ENCODE measurements at regions not wholly inside any gene's neighbourhood (a gene's known extent, or its start where the extent isn't known, plus 50 kb on each side); places are given as distances from the start of the nearest gene placed in this dataset.

DNA sequence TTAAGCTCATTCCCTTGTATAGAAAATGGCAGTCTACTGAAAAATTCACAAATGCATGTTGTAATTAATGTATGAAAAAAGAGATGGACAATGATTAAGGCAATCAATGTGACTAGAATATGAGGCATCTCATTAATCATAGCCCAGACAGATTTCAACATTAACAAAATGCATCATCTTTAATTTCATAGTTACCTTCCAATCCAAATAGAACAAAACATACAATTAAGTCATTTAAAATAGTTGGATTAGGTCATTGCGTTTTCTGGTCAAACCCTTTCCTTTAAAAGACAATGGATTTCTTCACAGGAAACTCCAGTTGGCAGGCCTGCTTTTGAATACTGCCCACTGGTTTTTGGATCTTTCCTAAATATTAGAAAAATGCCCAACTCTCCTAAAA lies 203.9 kb downstream of the HAO1 start:
- no peak for TF ChIP-seq POLR2A (IDR thresholded peaks at IDR 0.05)
- TF ChIP-seq, protein P1, sequence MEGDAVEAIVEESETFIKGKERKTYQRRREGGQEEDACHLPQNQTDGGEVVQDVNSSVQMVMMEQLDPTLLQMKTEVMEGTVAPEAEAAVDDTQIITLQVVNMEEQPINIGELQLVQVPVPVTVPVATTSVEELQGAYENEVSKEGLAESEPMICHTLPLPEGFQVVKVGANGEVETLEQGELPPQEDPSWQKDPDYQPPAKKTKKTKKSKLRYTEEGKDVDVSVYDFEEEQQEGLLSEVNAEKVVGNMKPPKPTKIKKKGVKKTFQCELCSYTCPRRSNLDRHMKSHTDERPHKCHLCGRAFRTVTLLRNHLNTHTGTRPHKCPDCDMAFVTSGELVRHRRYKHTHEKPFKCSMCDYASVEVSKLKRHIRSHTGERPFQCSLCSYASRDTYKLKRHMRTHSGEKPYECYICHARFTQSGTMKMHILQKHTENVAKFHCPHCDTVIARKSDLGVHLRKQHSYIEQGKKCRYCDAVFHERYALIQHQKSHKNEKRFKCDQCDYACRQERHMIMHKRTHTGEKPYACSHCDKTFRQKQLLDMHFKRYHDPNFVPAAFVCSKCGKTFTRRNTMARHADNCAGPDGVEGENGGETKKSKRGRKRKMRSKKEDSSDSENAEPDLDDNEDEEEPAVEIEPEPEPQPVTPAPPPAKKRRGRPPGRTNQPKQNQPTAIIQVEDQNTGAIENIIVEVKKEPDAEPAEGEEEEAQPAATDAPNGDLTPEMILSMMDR (IDR thresholded peaks at IDR 0.05) = no peak
- 62 to 70% methylated on average over 1 of the region's 1 CpG for WGBS, 2 donors
- H3K36me3 ChIP-seq (ENCODE audit: low read depth, missing control alignments) = no peaks in the 10 kb centered on the region
- DNase-seq = no peak
- H3K27ac ChIP-seq = no peak overlapping the region
- H3K9me3 ChIP-seq = no peaks in the 10 kb centered on the region
- intact Hi-C loops (cut with DNase I; ENCODE audit: low total_unique reads) = no loop called here
- H3K27me3 ChIP-seq = no peaks in the 10 kb centered on the region
- H3K4me3 ChIP-seq = no peak overlapping the region
- H3K4me1 ChIP-seq = no peaks in the 10 kb centered on the region

DNA sequence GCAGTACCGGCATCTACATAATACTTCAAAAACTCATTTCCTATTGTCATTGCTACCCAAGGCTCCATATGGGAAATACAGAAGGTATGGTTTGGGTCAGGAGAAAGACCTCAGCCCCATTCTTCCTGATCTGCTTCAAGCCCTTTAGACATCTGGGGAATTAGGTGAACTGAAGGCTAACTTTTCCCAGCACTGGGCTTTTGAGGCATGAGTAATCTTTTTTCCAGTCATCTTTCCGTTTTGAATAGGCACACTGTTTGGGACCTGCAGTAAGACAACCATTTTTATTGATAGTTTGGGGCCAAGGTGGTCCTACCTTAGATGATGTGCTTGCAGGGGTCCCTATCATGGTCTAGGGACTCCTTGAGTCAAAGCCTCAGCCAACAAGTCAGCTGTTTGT lies 198.4 kb downstream of the HAO1 start:
- no peaks in the 10 kb centered on the region for H3K36me3 ChIP-seq (ENCODE audit: low read depth, missing control alignments)
- no peak overlapping the region for H3K4me3 ChIP-seq
- H3K4me1 ChIP-seq = no peaks in the 10 kb centered on the region
- no peak for TF ChIP-seq POLR2A (IDR thresholded peaks at IDR 0.05)
- TF ChIP-seq, protein P1 (IDR thresholded peaks at IDR 0.05) = no peak
- H3K27ac ChIP-seq = no peak overlapping the region
- no peaks in the 10 kb centered on the region for H3K27me3 ChIP-seq
- WGBS, 2 donors = 89 to 92% methylated on average over 2 of the region's 2 CpGs
- H3K9me3 ChIP-seq = no peaks in the 10 kb centered on the region
- intact Hi-C loops (cut with DNase I; ENCODE audit: low total_unique reads) = no loop called here
- DNase-seq = no peak

DNA sequence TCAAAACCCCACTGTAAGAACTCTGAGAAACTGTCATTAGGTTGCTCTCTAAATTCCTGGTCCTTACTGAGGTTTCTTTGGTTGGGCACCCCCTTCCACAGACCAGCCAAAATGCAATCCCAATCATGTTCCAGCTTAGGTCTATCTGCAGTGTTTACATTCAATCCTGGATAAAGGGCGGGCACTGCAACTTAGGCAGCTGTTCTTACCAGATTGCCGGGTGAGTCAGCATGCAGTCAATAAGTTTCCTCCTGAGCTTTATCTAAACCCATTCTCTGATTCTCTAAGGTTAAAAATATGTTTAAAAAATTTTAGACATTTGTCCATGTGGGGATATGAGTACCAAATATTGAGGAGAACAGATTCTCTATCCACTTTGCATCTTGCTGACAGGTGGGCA lies 197.8 kb downstream of the HAO1 start:
- 91 to 93% methylated on average over 2 of the region's 2 CpGs for WGBS, 2 donors
- intact Hi-C loops (cut with DNase I; ENCODE audit: low total_unique reads) = no loop called here
- Histone ChIP-seq H3K4me3 (no peak overlapping the region), H3K27me3 (no peaks in the 10 kb centered on the region), H3K4me1 (no peaks in the 10 kb centered on the region), H3K9me3 (no peaks in the 10 kb centered on the region), H3K27ac (no peak overlapping the region), H3K36me3 (ENCODE audit: low read depth, missing control alignments) (no peaks in the 10 kb centered on the region)
- no peak for DNase-seq
- TF ChIP-seq, protein P1 (IDR thresholded peaks at IDR 0.05) = no peak
- no peak for TF ChIP-seq POLR2A (IDR thresholded peaks at IDR 0.05)

DNA sequence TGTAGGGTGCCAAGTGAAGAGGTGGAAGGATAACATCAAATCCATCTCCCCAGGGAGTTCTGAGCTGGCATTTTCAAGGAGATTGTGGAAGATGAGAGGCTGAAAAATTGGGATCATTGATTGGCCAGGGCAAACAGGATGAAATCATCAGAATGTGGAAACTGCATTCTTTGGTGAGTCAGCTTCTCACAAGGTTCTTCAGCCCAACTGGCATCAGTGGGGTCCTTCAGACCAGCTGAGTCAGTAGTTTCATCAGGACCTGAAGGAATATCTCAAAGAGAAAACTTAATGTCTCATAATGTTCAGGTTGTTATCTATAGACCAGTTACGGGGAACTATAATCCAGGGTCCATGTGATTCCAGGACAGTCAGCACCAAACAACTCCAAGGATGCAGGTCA lies 195.8 kb downstream of the HAO1 start:
- Histone ChIP-seq H3K4me1 (no peaks in the 10 kb centered on the region), H3K27me3 (no peaks in the 10 kb centered on the region), H3K4me3 (no peak overlapping the region), H3K27ac (no peak overlapping the region), H3K36me3 (ENCODE audit: low read depth, missing control alignments) (no peaks in the 10 kb centered on the region), H3K9me3 (no peaks in the 10 kb centered on the region)
- no peak for TF ChIP-seq POLR2A (IDR thresholded peaks at IDR 0.05)
- TF ChIP-seq, protein P1 (IDR thresholded peaks at IDR 0.05) = no peak
- 50 to 80% methylated on average over 1 of the region's 1 CpG for WGBS, 2 donors
- no peak for DNase-seq
- intact Hi-C loops (cut with DNase I; ENCODE audit: low total_unique reads) = no loop called here

DNA sequence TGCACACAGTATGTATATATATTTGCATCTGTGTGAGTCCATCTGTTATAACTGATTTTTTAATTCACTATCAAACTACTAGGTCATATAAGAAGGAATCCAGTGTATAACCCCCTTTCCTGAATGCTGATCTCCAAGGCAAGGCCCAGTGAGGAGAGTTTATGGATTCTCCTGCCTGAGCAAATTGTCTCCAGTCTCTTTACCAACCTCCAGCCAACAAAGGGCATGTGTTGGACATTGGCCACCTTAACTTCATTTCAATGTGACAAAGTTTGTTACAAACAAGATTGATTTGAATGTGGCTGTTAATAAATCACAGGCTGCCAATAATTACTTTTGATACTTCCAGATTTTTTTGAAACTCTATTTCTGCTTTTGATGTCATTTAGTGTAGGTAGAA lies 191.6 kb downstream of the HAO1 start:
- no peak for DNase-seq
- Histone ChIP-seq H3K27me3 (no peaks in the 10 kb centered on the region), H3K4me3 (no peak overlapping the region), H3K27ac (no peak overlapping the region), H3K4me1 (no peaks in the 10 kb centered on the region), H3K36me3 (ENCODE audit: low read depth, missing control alignments) (no peaks in the 10 kb centered on the region), H3K9me3 (no peaks in the 10 kb centered on the region)
- no peak for TF ChIP-seq POLR2A (IDR thresholded peaks at IDR 0.05)
- TF ChIP-seq, protein P1 (IDR thresholded peaks at IDR 0.05) = no peak
- intact Hi-C loops (cut with DNase I; ENCODE audit: low total_unique reads) = no loop called here
